Mesothelial cell of epicardium (in vitro differentiated cells): ENCODE measurements at regions not wholly inside any gene's neighbourhood (a gene's known extent, or its start where the extent isn't known, plus 50 kb on each side); places are given as distances from the start of the nearest gene placed in this dataset.

ENCODE experiments used
- DNase-seq, 2 experiments: peaks; one replicate each; pipeline ENCODE4 v3.0.0; 2021; ENCODE audit warnings: low spot score in 2 of 2; ENCODE audit not compliant: unreplicated experiment in 2 of 2
- H3K27ac Mint-ChIP-seq: 2 replicates; pipeline ENCODE4 v1.8.0; 2021; ENCODE audit warnings: mixed read lengths
- H3K27me3 Mint-ChIP-seq: 2 replicates; pipeline ENCODE4 v1.8.0; 2021; ENCODE audit warnings: low read depth, mixed read lengths
- H3K36me3 Mint-ChIP-seq: 2 replicates; pipeline ENCODE4 v1.8.0; 2021; ENCODE audit warnings: mixed read lengths
- H3K4me1 Mint-ChIP-seq: 2 replicates; pipeline ENCODE4 v1.8.0; 2021; ENCODE audit warnings: mixed read lengths
- H3K4me3 Mint-ChIP-seq: 2 replicates; pipeline ENCODE4 v1.8.0; 2021; ENCODE audit warnings: mild to moderate bottlenecking, moderate library complexity, mixed read lengths
- H3K9me3 Mint-ChIP-seq: 2 replicates; pipeline ENCODE4 v1.8.0; 2021; ENCODE audit warnings: mixed read lengths
- TF ChIP-seq, protein P1 (sequence below): fragments of 200-600 bp; sonication (generic); IDR thresholded peaks from one replicate; pipeline ENCODE4 v1.5.0; 2021; ENCODE audit warnings: antibody characterized with exemption; ENCODE audit not compliant: unreplicated experiment

DNA sequence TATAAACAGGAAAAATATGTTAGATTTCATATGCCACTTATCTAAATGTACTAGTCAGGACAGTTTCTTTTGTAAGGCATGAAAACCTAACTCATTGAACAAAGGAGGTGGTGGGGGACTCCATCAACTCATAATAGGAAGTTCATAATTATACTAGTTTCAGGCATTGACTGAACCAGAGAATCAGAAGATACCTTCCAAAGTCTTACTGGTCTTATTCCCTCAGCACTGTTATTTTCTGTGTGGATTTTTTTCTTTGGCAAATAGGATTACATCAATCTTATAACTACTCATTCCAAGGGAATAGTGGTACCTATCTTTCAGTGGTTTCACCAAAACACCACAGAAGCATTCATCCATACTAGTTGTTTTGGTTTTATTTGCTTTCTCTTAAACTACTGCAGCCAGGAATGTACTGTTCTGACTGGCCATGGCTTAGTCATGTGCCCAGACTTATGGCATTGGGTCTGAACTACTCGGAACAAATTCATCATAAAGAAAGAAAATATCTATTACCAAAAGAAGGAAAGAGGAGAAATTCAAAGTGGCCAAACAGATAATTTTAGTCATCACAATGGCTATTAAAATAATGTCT is 273.9 kb downstream of the ARAP2 start:
- no peaks in the 10 kb centered on the region for H3K9me3 Mint-ChIP-seq
- H3K4me3 Mint-ChIP-seq, result no peak overlapping the region
- H3K27me3 Mint-ChIP-seq, result no peaks in the 10 kb centered on the region
- no peak overlapping the region for H3K27ac Mint-ChIP-seq
- DNase-seq, result no peak
- peaks cover 6% of the 10 kb centered on the region for H3K4me1 Mint-ChIP-seq
- no peaks in the 10 kb centered on the region for H3K36me3 Mint-ChIP-seq
- TF ChIP-seq, protein P1, sequence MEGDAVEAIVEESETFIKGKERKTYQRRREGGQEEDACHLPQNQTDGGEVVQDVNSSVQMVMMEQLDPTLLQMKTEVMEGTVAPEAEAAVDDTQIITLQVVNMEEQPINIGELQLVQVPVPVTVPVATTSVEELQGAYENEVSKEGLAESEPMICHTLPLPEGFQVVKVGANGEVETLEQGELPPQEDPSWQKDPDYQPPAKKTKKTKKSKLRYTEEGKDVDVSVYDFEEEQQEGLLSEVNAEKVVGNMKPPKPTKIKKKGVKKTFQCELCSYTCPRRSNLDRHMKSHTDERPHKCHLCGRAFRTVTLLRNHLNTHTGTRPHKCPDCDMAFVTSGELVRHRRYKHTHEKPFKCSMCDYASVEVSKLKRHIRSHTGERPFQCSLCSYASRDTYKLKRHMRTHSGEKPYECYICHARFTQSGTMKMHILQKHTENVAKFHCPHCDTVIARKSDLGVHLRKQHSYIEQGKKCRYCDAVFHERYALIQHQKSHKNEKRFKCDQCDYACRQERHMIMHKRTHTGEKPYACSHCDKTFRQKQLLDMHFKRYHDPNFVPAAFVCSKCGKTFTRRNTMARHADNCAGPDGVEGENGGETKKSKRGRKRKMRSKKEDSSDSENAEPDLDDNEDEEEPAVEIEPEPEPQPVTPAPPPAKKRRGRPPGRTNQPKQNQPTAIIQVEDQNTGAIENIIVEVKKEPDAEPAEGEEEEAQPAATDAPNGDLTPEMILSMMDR, result no peak

DNA sequence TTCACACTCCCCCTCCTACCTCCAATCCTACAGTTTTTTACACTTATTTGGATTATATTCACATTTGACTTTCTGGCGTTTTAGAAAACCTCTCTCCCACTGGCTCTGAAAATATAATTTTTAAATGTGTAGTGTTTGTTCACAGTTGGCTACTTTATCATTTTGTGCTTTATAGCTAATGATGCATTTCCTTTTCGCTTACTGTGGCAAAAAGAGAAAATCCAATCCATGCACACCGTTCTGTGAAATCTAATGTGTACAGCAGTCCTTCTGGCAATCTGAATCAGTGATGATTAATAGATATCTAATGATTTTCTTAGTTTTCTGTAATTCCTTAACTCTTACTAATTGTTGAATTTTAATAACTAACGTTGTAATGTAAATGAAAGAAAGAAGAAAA is 271.5 kb downstream of the ARAP2 start:
- Mint-ChIP-seq H3K27me3 (no peaks in the 10 kb centered on the region), H3K4me1 (peaks cover 6% of the 10 kb centered on the region), H3K4me3 (no peak overlapping the region), H3K27ac (no peak overlapping the region), H3K9me3 (peaks cover 7% of the 10 kb centered on the region), H3K36me3 (no peaks in the 10 kb centered on the region)
- TF ChIP-seq, protein P1, result no peak
- no peak for DNase-seq

DNA sequence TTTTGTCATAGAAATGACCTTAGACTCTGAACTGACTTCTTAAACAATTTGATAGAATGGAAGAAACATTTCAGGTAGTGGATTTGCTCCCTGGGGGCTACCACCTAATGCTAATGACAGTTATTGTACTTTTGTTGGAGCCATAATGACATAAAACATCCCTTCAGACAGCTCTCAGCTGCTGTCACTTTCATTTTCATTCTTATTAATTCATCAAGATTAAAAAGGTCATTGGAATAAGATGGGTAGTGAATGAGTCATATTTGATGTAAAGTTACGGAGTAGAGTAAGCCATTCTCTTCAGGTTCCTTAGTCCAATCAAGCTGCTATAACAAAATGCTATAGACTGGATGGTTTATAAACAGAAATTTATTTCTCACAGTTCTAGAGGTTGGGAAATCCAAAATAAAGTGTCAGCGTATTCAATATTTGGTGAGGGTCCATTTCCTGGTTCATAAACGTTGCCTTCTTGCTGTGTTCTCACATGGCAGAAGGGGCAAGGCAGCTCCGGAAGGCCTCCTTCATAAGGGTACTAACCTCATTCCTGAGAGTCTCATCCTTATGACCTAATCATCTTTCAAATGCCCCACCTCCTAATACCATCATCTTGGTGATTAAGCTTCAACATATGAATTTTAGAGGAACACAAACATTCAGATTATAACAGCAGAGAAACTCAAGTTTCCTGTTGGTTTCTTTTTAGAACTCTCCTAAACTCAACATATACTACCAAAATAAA is 268.5 kb downstream of the ARAP2 start:
- H3K4me3 Mint-ChIP-seq, result no peak overlapping the region
- DNase-seq, result no peak
- peaks cover 7% of the 10 kb centered on the region for H3K9me3 Mint-ChIP-seq
- peaks cover 6% of the 10 kb centered on the region for H3K4me1 Mint-ChIP-seq
- no peaks in the 10 kb centered on the region for H3K27me3 Mint-ChIP-seq
- TF ChIP-seq, protein P1, result no peak
- no peaks in the 10 kb centered on the region for H3K36me3 Mint-ChIP-seq
- no peak overlapping the region for H3K27ac Mint-ChIP-seq

DNA sequence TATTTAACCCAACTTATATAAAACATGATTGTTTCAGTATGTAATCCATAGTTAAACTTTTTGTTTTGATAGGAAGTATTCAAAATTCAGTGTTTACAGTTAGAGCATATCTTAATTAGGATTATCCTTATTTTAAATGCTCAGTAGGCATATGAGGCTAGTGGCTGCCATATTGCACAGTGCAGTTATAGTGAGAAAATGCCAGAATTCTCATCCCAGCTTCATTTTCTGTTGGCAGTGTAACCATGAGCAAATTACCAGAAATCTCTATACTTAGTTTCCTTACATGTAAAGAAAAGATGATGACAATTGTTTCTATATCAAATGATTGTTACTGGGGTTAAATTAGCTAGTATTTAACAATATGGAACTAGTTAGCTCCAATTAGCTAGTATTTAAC is 265.8 kb downstream of the ARAP2 start:
- no peak for DNase-seq
- Mint-ChIP-seq H3K27ac (no peak overlapping the region), H3K36me3 (no peaks in the 10 kb centered on the region), H3K4me3 (no peak overlapping the region), H3K4me1 (peaks cover 6% of the 10 kb centered on the region), H3K9me3 (peaks cover 23% of the 10 kb centered on the region), H3K27me3 (no peaks in the 10 kb centered on the region)
- TF ChIP-seq, protein P1, result no peak

DNA sequence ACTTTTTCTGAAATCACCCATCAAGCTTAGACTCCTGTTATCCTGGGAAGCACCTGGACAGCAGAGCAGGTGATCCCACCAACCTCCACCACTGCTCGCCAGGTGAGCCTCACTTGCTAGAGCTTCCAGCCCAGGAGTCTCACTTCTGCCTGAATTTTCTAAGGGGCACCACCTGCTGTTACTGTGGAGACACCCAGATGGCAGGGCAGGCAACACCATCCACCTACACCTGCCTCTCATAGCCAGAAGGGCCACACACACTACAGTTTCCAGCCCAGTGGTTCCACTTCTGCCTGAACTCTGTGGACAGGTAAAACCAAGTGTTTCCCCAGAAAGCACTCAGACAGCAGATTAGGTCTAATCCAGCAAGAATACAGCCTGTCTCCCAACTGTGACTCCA is 262.0 kb downstream of the ARAP2 start:
- H3K9me3 Mint-ChIP-seq, result peaks cover 44% of the 10 kb centered on the region
- TF ChIP-seq, protein P1, result no peak
- no peak for DNase-seq
- H3K4me1 Mint-ChIP-seq, result no peaks in the 10 kb centered on the region
- no peak overlapping the region for H3K27ac Mint-ChIP-seq
- peaks cover under 1% of the 10 kb centered on the region for H3K36me3 Mint-ChIP-seq
- no peaks in the 10 kb centered on the region for H3K27me3 Mint-ChIP-seq
- no peak overlapping the region for H3K4me3 Mint-ChIP-seq
